ENCODE measurements at regions not wholly inside any gene's neighbourhood (a gene's known extent, or its start where the extent isn't known, plus 50 kb on each side); places are given as distances from the start of the nearest gene placed in this dataset.
A peak's percentile ranks its signal among the peaks of the same experiment; 100 is the strongest.

DNA sequence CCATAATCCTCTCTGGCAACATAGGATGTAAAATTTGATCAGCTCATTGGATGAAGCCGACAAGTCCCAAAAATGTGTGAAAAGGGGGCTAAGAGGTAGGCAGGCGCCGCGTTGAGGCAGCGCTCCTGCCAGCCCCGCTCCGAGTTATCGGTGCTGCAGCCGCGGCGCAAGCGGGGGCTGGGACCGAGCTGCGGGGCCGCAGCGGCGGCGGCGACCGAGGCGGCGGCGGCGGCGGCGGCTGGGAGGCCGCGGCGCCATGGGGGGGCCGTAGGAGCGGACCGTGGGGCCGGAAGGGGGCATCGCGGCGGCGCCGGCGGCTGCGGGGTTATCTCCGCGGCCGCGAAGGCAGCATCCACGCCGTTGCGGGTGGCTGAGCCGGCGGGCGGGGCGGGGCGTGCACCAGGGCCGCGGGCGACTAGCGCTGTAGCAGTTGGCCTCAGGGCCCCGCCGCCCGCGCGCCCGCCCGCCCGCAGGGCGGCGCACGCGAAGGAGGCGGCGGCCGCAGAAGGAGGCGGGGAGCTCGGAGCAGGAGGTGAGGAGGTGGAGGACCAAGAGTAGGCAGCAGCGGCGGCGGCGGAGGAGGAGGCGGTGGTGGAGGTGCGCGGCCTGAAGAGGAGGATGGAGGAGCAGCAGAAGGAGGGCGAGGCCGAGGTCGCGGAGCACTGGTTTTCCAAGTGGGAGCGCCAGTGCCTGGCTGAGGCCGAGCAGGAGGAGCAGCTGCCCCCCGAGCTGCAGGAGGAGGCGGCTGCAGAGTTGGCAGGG, 126.0 kb upstream of the CXorf66 start (continued):
- TF ChIP-seq EP300 (IDR thresholded peaks at IDR 0.05; ENCODE audit: borderline replicate concordance in 1 of 2, low read depth in 1 of 2, low read length in 1 of 2) (no peak), RCOR1 (IDR thresholded peaks at IDR 0.05; ENCODE audit: low read length) (no peak), RAD21 (IDR thresholded peaks at IDR 0.05; ENCODE audit: low read length) (no peak)
- TF ChIP-seq, protein P1, sequence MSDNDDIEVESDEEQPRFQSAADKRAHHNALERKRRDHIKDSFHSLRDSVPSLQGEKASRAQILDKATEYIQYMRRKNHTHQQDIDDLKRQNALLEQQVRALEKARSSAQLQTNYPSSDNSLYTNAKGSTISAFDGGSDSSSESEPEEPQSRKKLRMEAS (IDR thresholded peaks at IDR 0.05; ENCODE audit: low read depth) = no peak

DNA sequence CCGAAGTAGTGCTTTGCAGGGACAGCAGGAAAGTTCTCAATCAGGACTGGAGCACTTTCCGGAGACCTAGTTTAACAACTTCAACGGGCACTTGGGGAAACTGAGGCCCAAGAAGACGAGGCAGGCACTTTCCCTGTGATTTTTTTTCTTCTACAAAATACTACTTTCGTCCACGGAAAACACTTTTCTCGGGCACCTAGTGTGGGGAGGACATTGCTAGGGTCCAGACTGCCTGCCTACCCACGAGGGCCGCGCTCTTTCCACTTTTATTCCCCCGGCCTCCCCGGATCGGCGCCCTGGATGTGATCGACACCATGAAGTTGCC, 125.4 kb upstream of the CXorf66 start:
- Histone ChIP-seq H3K27me3 (ENCODE audit: insufficient read depth) (peaks cover 11% of the 10 kb centered on the region; the same call in 1 of the 2 replicates), H3K9ac (no peak overlapping the region), H3K9me2 (no peaks in the 10 kb centered on the region), H3K79me2 (ENCODE audit: insufficient read depth) (no peaks in the 10 kb centered on the region), H3K9me3 (no peaks in the 10 kb centered on the region), H3K4me2 (peak overlapping the region; percentile 60; the same call in 1 of the 2 replicates), H3K27ac (ENCODE audit: low read depth in 2 of 2, low read length in 1 of 2) (no peak overlapping the region), H3F3A (replicated peaks; ENCODE audit: insufficient read depth) (no peaks in the 10 kb centered on the region), H3K4me1 (ENCODE audit: control insufficient read depth in 1 of 2, insufficient read depth in 2 of 2, low read depth in 1 of 2, low read length in 1 of 2) (no peaks in the 10 kb centered on the region), H2AFZ (ENCODE audit: low read depth) (no peak overlapping the region), H3K36me3 (replicated peaks in 1 of 2; ENCODE audit: control insufficient read depth in 1 of 2, insufficient read depth in 2 of 2, low read length in 1 of 2) (no peaks in the 10 kb centered on the region), H3K4me3 (ENCODE audit: low read depth in 2 of 2, low read length in 1 of 2) (peak overlapping the region; percentile 23 to 35; a peak in 3 of 4 replicates), H4K20me1 (ENCODE audit: insufficient read depth) (no peaks in the 10 kb centered on the region)
- TF ChIP-seq POLR2AphosphoS5 (IDR thresholded peaks at IDR 0.05; ENCODE audit: low read depth, low read length) (no peak), FOXJ3 (CRISPR knock-in tag; IDR thresholded peaks at IDR 0.05) (no peak), TAF1 (IDR thresholded peaks at IDR 0.05; ENCODE audit: borderline replicate concordance, low read depth, low read length) (no peak)
- WGBS (ENCODE audit: low lambda C conversion rate) = 25% methylated on average over 15 of the region's 15 CpGs
- ChIA-PET POLR2A (no interaction called here), CTCF (interaction anchor here (1.0 kb wide), 1 partner anchor 51 kb away, joined by 3 read pairs; no protein-coding TSS in a partner anchor)
- no peak for DNase-seq

DNA sequence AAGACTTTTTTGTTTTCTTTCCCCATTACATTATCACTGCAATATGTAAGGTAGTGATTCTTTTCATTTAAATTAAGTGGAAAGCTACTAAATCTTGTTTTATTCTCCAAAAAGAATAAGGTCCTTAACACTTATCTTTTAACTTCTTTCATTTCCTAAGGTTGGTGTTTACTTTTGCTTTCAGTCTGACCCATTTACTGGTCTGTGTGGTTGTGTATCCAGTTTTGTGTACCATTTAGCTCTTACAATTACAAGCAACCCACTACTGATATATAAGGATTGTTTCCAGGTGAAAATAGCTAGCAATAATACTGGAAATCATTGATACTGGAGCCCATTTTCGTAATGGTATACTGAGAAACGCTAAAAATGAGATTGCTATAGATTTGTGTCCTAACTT, 123.1 kb upstream of the CXorf66 start:
- no peak for DNase-seq
- Histone ChIP-seq H2AFZ (ENCODE audit: low read depth) (no peak overlapping the region), H3K9me2 (no peaks in the 10 kb centered on the region), H3K36me3 (replicated peaks in 1 of 2; ENCODE audit: control insufficient read depth in 1 of 2, insufficient read depth in 2 of 2, low read length in 1 of 2) (no peaks in the 10 kb centered on the region), H3K4me2 (no peak overlapping the region), H3K9ac (no peak overlapping the region), H3K4me3 (ENCODE audit: low read depth in 2 of 2, low read length in 1 of 2) (no peak overlapping the region), H3K9me3 (no peaks in the 10 kb centered on the region), H3K27ac (ENCODE audit: low read depth in 2 of 2, low read length in 1 of 2) (no peak overlapping the region), H4K20me1 (ENCODE audit: insufficient read depth) (no peaks in the 10 kb centered on the region), H3K27me3 (ENCODE audit: insufficient read depth) (peaks cover 11% of the 10 kb centered on the region; the same call in 1 of the 2 replicates), H3F3A (replicated peaks; ENCODE audit: insufficient read depth) (no peaks in the 10 kb centered on the region), H3K79me2 (ENCODE audit: insufficient read depth) (no peaks in the 10 kb centered on the region), H3K4me1 (ENCODE audit: control insufficient read depth in 1 of 2, insufficient read depth in 2 of 2, low read depth in 1 of 2, low read length in 1 of 2) (no peaks in the 10 kb centered on the region)
- ChIA-PET CTCF (interaction anchor here (1.0 kb wide), 1 partner anchor 32 kb away, joined by 3 read pairs; no protein-coding TSS in a partner anchor), POLR2A (no interaction called here)
- no peak for TF ChIP-seq MEF2A (IDR thresholded peaks at IDR 0.05; ENCODE audit: borderline replicate concordance, low read depth)
- no peak for TF ChIP-seq ELF1 (IDR thresholded peaks at IDR 0.05)
- no peak for TF ChIP-seq EZH2phosphoT487 (IDR thresholded peaks at IDR 0.05; ENCODE audit: borderline replicate concordance, low read depth)
- TF ChIP-seq SMC3 (IDR thresholded peaks at IDR 0.05; ENCODE audit: low read depth, low read length) = no peak
- TF ChIP-seq, protein P2, sequence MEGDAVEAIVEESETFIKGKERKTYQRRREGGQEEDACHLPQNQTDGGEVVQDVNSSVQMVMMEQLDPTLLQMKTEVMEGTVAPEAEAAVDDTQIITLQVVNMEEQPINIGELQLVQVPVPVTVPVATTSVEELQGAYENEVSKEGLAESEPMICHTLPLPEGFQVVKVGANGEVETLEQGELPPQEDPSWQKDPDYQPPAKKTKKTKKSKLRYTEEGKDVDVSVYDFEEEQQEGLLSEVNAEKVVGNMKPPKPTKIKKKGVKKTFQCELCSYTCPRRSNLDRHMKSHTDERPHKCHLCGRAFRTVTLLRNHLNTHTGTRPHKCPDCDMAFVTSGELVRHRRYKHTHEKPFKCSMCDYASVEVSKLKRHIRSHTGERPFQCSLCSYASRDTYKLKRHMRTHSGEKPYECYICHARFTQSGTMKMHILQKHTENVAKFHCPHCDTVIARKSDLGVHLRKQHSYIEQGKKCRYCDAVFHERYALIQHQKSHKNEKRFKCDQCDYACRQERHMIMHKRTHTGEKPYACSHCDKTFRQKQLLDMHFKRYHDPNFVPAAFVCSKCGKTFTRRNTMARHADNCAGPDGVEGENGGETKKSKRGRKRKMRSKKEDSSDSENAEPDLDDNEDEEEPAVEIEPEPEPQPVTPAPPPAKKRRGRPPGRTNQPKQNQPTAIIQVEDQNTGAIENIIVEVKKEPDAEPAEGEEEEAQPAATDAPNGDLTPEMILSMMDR (IDR thresholded peaks at IDR 0.05) = no peak
- no peak for TF ChIP-seq RXRA (IDR thresholded peaks at IDR 0.05; ENCODE audit: borderline replicate concordance, low read depth)
- TF ChIP-seq, protein P3, sequence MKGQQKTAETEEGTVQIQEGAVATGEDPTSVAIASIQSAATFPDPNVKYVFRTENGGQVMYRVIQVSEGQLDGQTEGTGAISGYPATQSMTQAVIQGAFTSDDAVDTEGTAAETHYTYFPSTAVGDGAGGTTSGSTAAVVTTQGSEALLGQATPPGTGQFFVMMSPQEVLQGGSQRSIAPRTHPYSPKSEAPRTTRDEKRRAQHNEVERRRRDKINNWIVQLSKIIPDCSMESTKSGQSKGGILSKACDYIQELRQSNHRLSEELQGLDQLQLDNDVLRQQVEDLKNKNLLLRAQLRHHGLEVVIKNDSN (IDR thresholded peaks at IDR 0.05; ENCODE audit: borderline replicate concordance, low read depth) = no peak
- no peak for TF ChIP-seq NRF1 (IDR thresholded peaks at IDR 0.05; ENCODE audit: low read depth, low read length)
- no peak for TF ChIP-seq TEAD4 (IDR thresholded peaks at IDR 0.05; ENCODE audit: borderline replicate concordance, insufficient read depth)
- TF ChIP-seq MXI1 (IDR thresholded peaks at IDR 0.05; ENCODE audit: low read depth, low read length) = no peak
- no peak for TF ChIP-seq FOSL2 (IDR thresholded peaks at IDR 0.05; ENCODE audit: borderline replicate concordance, low read depth)
- TF ChIP-seq, protein P4, sequence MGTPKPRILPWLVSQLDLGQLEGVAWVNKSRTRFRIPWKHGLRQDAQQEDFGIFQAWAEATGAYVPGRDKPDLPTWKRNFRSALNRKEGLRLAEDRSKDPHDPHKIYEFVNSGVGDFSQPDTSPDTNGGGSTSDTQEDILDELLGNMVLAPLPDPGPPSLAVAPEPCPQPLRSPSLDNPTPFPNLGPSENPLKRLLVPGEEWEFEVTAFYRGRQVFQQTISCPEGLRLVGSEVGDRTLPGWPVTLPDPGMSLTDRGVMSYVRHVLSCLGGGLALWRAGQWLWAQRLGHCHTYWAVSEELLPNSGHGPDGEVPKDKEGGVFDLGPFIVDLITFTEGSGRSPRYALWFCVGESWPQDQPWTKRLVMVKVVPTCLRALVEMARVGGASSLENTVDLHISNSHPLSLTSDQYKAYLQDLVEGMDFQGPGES (IDR thresholded peaks at IDR 0.05; ENCODE audit: low read depth, low read length) = no peak
- no peak for TF ChIP-seq FOXM1 (IDR thresholded peaks at IDR 0.05; ENCODE audit: low read depth)
- no peak for TF ChIP-seq TAF1 (IDR thresholded peaks at IDR 0.05; ENCODE audit: borderline replicate concordance, low read depth, low read length)
- TF ChIP-seq RFX5 (IDR thresholded peaks at IDR 0.05; ENCODE audit: low read length) = no peak
- 2% methylated on average over 2 of the region's 2 CpGs for WGBS (ENCODE audit: low lambda C conversion rate)

Data from SK-N-SH (cell line).